ENCODE measurements at regions not wholly inside any gene's neighbourhood (a gene's known extent, or its start where the extent isn't known, plus 50 kb on each side); places are given as distances from the start of the nearest gene placed in this dataset.

GRCh38 chrX:99663136-99663535, 746.9 kb downstream of the PCDH19 start:
- TF ChIP-seq CTCF (conservative IDR thresholded peaks at IDR 0.05; ENCODE audit: low read depth, low read length) (no peak), EZH2 (IDR thresholded peaks at IDR 0.05; ENCODE audit: borderline replicate concordance, low read depth, low read length, poor library complexity, severe bottlenecking) (no peak)

Measured in A673 (cell line).